A673 (cell line): ENCODE measurements at regions not wholly inside any gene's neighbourhood (a gene's known extent, or its start where the extent isn't known, plus 50 kb on each side); places are given as distances from the start of the nearest gene placed in this dataset.

Experiments used
- BruUV-seq: library from RNA; stranded (reverse); fragments of 400-500 nt; replicated peaks from 2 replicates; lab custom pipeline; 2021; lab: Mats Ljungman, UMichigan
- CTCF ChIA-PET: fragments of 300-600 bp; sonication (Branson Sonifier 250); formaldehyde crosslinking; loops from one replicate; lab custom pipeline; 2022; ENCODE audit warnings: antibody characterized with exemption; lab: Charles Lee
- POLR2A ChIA-PET: fragments of 300-600 bp; sonication (Branson Sonifier 250); formaldehyde crosslinking; loops from one replicate; lab custom pipeline; 2022; ENCODE audit warnings: antibody characterized with exemption; ENCODE audit not compliant: low non-redundant PET; lab: Charles Lee
- DNase-seq: peaks from one replicate; pipeline ENCODE4 v3.0.0-alpha.2; 2015; ENCODE audit warnings: low spot score
- H3K27ac ChIP-seq: fragments of 200-600 bp; sonication (generic); 2 replicates; pipeline ENCODE4 v1.5.1; 2016; ENCODE audit warnings: mixed run types, low read depth, mild to moderate bottlenecking, mixed read lengths, antibody characterized with exemption, low read length; ENCODE audit not compliant: poor library complexity, severe bottlenecking
- H3K27me3 ChIP-seq: fragments of 200-600 bp; sonication (generic); replicated peaks from 2 replicates; pipeline ENCODE4 v1.6.1; 2017; ENCODE audit warnings: mixed run types, low read depth, mild to moderate bottlenecking, mixed read lengths, antibody characterized with exemption, low read length; ENCODE audit not compliant: insufficient read depth, poor library complexity
- H3K36me3 ChIP-seq: fragments of 200-600 bp; sonication (generic); 2 replicates; pipeline ENCODE4 v1.6.1; 2016; ENCODE audit warnings: mixed run types, mild to moderate bottlenecking, mixed read lengths, antibody characterized with exemption, low read length; ENCODE audit not compliant: insufficient read depth, poor library complexity, severe bottlenecking
- H3K4me1 ChIP-seq: fragments of 200-600 bp; sonication (generic); 2 replicates; pipeline ENCODE4 v1.6.1; 2017; ENCODE audit warnings: mixed run types, mild to moderate bottlenecking, mixed read lengths, antibody characterized with exemption, low read length; ENCODE audit not compliant: insufficient read depth, poor library complexity, severe bottlenecking
- H3K4me3 ChIP-seq: fragments of 200-600 bp; sonication (generic); 2 replicates; pipeline ENCODE4 v1.5.1; 2016; ENCODE audit warnings: low read depth, mixed run types, mild to moderate bottlenecking, mixed read lengths, low read length; ENCODE audit not compliant: poor library complexity, severe bottlenecking
- H3K9me3 ChIP-seq: fragments of 200-600 bp; sonication (generic); 2 replicates; pipeline ENCODE4 v1.6.1; 2016; ENCODE audit warnings: mixed run types, low read depth, mild to moderate bottlenecking, mixed read lengths, antibody characterized with exemption, low read length; ENCODE audit not compliant: poor library complexity, severe bottlenecking
- CTCF ChIP-seq: fragments of 300-800, 200-600 bp; sonication (generic); conservative IDR thresholded peaks from 2 replicates; pipeline ENCODE4 v1.5.1; 2017; ENCODE audit warnings: low read depth, mild to moderate bottlenecking, antibody characterized with exemption, low read length, moderate library complexity, mixed read lengths
- EZH2 ChIP-seq: fragments of 200-600 bp; sonication (generic); IDR thresholded peaks from 2 replicates; pipeline ENCODE4 v1.6.1; 2017; ENCODE audit warnings: borderline replicate concordance, low read depth, mild to moderate bottlenecking, mixed read lengths, antibody characterized with exemption, low read length; ENCODE audit not compliant: poor library complexity, severe bottlenecking
- intact Hi-C: fragments of 100-400 bp; cut with micrococcal nuclease; formaldehyde crosslinking; loops from one replicate; pipeline ENCODE4 v1.10.0; 2022; ENCODE audit not compliant: unreplicated experiment

DNA sequence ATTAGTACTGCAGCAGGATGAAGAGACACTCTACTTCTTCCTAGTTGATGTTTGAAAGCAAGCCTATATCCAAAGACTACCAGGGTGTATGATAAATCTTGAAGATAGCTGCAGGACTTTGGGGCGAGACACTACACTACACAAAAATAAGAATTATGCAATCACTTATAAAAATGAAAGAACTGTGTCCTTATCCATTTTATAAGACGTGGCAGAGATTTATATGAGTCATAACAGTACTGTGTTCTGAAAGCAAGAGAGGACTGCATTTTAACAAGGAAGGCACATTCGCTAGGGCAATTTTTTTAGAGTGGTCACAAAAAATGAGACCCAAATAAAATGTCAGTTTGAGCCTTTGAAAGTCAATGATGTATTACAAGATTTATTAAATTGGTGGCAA is 617.0 kb upstream of the LINC00305 start:
- POLR2A ChIA-PET, result no interaction called here
- Histone ChIP-seq H3K4me1 (no peaks in the 10 kb centered on the region), H3K27me3 (no peaks in the 10 kb centered on the region), H3K27ac (no peak overlapping the region), H3K9me3 (no peaks in the 10 kb centered on the region), H3K36me3 (no peaks in the 10 kb centered on the region), H3K4me3 (no peak overlapping the region)
- DNase-seq, result no peak
- CTCF ChIA-PET, result no interaction called here
- intact Hi-C loops, result no loop called here
- BruUV-seq, result no TSS peak
- TF ChIP-seq CTCF, result no peak
- no peak for TF ChIP-seq EZH2

- TF ChIP-seq EZH2 (no peak), CTCF (no peak)
- Histone ChIP-seq H3K27ac (no peak overlapping the region), H3K4me3 (no peak overlapping the region), H3K36me3 (no peaks in the 10 kb centered on the region), H3K4me1 (no peaks in the 10 kb centered on the region), H3K9me3 (no peaks in the 10 kb centered on the region), H3K27me3 (no peaks in the 10 kb centered on the region)
- POLR2A ChIA-PET, result no interaction called here
- intact Hi-C loops, result no loop called here
- no peak for DNase-seq
- CTCF ChIA-PET, result no interaction called here
- BruUV-seq, result no TSS peak
Measured at GRCh38 chr18:64752707-64753106, 603.8 kb upstream of the LINC00305 start.

DNA sequence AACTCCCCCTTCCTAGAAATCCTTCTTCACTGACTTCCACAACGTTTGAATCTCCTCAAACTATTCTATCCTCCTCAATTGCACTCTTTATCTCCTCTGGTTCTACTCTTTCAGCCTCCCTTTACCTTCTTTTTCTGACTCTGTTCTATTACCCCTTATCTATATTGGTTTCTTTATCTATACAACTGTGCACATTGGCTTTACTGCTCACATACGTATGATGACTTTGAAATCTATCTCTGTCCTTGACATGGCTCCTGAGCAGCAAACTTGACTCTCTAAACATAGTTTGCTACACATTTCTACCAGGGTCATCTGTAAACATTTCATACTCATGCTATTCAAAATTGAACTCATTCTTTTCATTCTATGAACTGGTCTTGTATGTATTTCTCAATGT is 601.0 kb upstream of the LINC00305 start:
- POLR2A ChIA-PET, result no interaction called here
- H3K4me1 ChIP-seq, result no peaks in the 10 kb centered on the region
- H3K36me3 ChIP-seq, result no peaks in the 10 kb centered on the region
- TF ChIP-seq EZH2 (no peak), CTCF (no peak)
- BruUV-seq, result no TSS peak
- CTCF ChIA-PET, result no interaction called here
- no peaks in the 10 kb centered on the region for H3K9me3 ChIP-seq
- no peak overlapping the region for H3K4me3 ChIP-seq
- intact Hi-C loops, result no loop called here
- H3K27ac ChIP-seq, result no peak overlapping the region
- no peaks in the 10 kb centered on the region for H3K27me3 ChIP-seq
- DNase-seq, result no peak
